EH (cell line): ENCODE measurements at regions not wholly inside any gene's neighbourhood (a gene's known extent, or its start where the extent isn't known, plus 50 kb on each side); places are given as distances from the start of the nearest gene placed in this dataset.
"Not testable (repeated sequence)": the region's sequence is repeated elsewhere in the genome, so short reads cannot be mapped to it uniquely, and the experiment has no call there.

ENCODE experiments used
- DNase-seq: peaks from one replicate; pipeline ENCODE4 v3.0.0-alpha.2; 2015; ENCODE audit warnings: low read depth

DNA sequence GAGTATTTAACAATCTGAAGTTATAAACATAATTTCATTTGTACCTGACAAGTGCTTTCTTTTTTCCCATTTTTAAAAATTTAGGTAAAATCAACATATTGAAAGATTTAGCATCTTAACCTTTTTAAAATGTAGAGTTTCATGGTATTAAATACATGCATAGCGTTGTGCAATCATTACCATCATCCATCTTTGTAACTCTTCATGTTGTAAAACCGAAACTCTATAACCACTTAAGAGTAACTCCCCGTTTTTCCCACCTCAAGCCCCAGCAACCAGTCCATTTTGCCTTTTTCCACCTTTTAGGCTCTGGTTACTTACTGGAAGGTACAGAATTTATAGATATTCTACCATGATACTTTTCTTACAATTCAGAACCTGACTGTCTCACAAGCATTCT lies 892.5 kb downstream of the DNAJB9 start:
- DNase-seq = no peak

DNA sequence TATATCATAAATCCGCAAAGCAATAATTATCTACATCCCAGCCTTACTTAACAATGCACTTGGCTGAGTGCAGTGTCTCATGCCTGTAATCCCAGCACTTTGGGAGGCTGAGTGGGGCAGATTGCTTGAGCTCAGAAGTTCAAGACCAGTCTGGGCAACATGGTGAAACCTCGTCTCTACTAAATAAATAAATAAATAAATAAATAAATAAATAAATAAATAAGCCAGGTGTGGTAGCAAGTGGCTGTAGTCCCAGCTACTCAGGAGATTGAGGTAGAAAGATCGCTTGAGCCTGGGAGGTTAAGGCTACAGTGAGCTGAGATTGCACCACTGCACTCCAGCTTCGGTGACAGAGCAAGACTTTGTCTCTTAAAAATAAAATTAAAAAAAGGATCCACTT lies 898.1 kb downstream of the DNAJB9 start:
- DNase-seq = not testable (repeated sequence)

DNA sequence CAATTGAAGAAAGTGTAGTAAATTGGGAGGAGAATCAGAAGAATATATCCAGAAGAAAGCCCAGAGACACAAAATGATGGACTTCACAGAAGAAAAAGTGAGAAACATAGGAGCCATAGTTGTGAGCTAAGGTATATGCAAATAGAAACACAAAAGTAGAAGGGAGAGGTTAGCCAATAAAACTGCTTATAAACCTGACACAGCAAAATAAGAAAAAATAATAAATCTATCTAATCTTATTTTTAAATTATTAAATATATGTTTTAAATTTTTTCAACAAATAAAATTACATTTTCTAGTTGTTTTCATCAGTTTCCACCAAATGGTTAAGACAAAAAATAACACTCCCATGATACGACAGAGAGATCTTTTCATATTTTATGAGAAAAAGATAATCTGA lies 903.5 kb downstream of the DNAJB9 start:
- no peak for DNase-seq

DNA sequence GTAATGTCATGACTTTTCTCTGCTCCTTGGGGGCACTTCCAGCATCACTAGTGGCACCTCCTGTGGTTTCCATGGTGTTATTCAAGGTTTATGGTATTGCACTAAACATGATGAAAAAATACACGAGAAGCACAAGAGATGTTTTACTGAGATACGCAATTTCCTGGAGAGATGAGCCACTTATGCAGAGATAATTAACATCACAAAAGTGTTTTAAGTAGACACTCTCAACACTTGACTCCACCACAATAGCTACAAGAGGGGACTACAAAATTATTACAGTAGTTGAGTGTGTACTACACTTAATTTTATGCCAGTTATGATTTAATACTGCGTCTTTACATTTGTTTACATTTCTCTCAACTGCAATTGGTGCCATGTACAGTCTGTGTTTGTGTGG lies 906.7 kb downstream of the DNAJB9 start:
- DNase-seq = no peak

DNA sequence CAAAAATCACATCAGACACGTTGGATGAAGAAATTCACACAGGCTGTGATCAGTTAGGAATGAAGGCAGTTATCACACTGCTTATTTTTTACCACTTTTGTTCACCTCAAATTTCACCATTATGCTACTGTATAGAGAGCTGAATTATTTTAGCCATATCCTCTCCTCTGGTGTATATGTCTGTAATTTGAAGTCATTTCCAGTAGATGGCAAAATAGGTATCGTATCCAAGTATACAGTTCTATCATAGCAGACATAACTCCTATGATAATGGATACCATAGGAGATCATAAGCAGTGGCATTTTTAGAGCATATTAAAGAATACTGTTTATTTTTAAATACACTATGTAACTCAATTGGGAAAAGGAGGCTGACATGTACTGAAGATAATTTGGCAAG lies 909.7 kb downstream of the DNAJB9 start:
- no peak for DNase-seq

DNA sequence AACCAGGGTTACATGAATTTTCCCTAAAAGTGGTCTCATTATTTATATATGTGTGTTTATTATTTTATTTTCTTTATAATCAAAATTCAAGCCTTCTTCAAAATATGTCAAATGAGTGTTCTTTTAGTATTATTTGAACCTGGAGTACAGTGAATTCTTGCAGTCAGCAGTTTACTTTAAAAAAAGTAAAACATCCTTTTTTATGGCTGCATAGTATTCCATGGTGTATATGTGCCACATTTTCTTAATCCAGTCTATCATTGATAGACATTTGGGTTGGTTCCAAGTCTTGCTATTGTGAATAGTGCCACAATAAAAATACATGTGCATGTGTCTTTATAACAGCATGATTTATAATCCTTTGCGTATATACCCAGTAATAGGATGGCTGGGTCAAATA lies 920.9 kb downstream of the DNAJB9 start:
- not testable (repeated sequence) for DNase-seq

DNA sequence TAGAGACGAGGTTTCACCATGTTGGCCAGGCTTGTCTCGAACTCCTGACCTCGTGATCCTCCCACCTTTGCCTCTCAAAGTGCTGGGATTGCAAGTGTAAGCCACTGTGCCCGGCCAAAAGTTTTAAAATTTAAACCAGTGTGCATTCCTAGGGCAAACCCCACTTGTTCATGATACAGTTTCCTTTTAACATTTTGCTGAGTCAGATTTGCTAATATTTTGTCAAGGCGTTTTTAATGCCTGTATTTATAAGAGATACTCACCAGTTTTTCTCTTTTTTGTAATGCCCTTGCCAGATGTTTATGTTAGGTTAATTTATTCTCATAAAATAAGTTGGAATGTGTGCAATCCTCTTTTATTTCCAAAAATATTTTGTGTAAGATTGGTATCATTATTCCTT lies 927.4 kb downstream of the DNAJB9 start:
- DNase-seq = no peak

DNA sequence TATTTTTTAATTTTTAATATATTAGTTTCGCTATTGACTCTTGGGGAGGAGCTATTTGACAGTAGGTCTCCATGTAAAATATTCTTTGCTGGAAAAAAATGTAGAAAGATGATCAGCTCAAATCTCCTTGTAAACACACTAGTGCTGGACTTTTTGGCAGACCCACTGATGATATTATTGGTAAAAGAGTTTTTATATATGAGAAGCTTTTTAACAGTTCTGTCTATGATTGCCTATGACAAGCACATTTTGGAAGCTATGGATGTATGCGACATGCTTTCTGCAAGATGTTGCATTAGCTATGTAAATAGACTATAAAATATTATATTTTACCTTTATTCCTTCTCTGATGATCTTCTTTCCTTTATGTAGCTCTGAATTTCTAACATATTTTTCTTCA lies 928.5 kb downstream of the DNAJB9 start:
- no peak for DNase-seq

DNA sequence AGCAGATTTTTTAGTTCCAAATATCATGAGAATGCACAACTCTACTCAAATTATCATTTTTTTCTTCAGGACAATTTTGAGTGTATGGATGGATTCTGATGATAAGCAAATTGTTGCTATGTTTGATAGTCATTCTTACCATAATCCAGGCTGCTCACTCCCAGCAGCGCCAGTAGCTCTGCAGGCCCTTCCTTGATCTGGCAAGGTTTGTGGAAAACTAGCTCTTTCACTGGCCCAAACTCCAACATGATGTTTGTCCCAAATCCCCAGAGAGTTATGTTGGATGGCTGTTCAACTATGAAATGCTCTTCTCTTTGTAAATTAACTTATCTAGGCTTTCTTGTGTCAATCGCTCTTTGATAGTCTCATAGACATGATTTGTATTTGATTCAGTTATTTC lies 933.7 kb downstream of the DNAJB9 start:
- no peak for DNase-seq

DNA sequence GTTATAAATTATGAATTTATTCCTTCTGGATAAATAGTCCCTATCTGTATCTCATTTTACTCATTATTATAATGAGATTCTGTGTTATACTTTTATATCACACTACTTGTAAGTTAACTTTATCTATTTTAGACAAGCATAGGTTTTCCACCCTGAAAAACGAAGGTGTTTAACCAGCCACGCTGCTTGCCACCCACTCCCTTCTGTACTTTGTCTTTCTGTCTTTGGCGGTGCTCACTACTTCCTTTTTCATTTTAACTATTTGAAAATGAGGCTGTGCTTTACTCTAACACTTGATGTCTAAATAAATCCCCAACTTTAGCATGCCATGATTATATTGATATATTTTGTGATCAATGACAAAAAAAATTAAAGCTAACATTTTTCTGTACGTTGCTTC lies 952.9 kb downstream of the DNAJB9 start:
- no peak for DNase-seq

DNA sequence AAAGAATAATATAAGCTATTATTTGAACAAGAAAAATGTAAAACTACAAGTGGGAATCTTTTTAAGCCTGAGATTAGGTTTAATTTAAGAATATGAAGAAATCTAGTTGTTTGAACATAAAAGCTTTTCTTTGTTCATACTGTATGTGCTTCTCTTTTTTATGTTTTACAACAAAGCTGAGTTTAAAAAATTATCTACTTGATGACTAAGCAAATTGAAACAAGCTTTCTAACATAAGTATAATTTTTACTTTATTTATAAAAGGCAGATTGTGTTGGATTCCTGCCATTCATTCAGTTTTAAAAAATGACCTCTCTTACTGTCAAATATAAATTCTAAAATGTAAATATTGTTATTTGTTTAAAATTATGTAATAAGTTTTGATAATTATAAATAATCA lies 958.2 kb downstream of the DNAJB9 start:
- DNase-seq = no peak

DNA sequence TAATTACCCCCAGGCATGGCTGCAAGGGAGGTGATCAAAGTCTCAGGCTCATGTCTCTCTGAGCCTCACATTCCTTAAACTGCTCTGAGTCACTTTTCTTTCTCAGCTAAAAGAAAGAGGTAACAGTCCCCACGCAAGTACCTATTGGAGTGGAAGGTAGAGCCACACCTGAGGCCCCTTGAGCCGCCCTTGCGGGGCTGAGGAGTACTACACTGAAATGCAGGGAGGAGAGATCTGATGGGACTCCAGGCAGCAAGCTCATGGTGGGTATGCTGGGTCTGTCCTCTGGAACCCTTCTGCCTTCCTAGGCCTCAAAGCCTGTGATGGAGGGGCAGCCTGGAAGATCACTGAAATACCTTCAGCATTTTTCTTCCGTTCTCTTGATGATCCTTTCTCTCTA lies 960.0 kb downstream of the DNAJB9 start:
- DNase-seq = no peak

DNA sequence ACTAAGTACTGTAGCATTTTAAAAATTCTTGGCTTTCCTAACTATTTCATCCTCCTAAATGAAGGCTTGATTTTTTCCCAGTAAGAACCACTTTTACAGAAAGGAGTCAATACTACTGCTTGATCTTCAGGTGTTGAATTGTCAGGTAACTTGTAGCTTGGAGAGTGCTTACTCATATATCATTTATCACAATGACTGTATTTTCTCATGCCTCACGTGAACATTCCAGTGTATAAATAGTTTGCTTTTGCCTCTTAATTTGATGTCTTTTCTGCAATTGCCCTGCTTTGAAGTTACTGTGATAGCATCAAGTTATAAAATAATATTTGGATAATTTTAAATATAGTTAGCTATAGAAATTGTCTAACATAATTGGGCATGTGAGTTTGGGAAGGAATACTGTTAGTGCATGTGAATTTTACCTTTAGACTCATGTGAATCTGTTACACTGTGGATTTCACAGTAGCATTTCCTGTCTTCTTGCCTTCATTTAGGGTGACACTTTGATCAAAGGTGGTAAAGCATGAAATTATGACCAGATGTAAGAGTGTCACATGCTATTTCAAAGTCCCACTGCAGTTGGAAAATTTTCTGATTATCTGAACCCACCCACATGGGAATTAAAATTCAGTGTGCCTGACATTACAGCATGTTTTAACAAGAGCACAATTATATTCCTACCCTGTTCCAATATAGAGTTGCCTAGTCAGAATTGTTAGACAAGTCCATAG lies 962.8 kb downstream of the DNAJB9 start:
- no peak for DNase-seq

DNA sequence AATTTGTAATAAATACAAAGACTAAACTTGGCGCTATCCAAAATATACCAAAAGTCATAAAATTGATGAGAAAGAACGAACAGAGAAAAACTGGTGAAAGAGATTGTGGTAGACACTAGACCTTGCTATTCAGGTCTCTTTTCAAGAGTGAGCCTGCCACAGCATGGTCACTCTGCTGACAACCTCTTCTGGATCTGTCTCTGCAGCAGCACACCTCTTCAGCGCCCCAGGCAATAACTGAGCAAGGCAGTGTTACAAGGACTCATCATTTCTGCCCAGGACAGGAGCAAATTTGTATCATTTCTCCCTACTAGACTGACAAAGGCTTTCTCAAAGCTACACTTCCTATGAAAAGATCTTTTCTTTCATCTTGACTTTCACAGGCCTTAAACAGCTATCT lies 976.0 kb downstream of the DNAJB9 start:
- no peak for DNase-seq

DNA sequence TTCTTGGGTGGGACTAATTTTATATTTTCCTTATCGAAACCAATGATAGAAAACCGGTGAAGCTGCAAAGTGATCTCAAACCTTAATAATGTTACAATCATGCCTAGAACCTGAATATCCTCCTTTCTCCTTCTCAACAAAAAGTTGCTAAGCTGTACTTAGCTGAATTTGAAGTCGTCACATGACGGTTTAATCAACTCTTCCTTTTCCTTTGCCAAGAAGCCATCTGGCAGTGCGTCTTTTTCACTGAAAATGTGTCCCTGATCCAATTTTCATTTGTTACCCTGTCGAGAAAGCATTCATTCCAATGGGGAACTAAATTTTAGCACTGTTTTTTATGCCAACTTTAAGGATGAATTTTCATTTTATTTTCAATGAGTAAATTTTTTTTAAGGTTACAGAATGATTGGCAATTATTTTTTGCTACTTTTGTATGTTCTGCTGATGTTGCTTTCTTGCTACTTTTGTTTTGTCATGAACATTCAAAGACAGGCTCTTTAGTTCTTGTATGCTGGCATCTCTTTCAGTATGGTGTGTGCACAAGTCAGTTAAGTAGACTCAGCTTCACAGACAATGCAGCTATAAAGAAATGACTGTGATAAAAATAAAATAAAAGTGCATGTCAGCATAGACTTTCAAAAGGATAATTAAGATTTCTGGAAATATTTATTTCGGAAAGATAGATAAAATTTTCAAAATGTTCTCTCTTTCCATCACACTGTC lies 980.0 kb downstream of the DNAJB9 start:
- no peak for DNase-seq

DNA sequence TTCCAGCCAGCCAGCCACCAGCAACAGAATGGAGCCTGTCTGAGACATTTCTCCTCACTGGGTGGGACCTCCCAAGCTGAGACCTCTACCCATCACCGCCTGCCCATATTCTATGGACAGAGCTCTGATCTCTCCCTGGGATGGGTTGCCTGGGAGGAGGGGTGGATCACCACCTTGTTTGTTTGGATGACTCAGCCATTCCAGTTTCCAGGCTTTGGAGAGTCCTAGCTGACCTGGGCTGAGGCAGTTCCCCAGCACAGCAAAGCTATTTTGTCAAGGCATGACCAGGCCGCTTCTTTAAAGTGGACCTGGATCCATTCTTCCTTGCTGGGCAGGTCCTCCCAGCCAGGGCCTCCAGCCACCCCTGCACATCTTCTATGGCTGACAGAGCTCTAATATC lies 982.3 kb downstream of the DNAJB9 start:
- DNase-seq = no peak

DNA sequence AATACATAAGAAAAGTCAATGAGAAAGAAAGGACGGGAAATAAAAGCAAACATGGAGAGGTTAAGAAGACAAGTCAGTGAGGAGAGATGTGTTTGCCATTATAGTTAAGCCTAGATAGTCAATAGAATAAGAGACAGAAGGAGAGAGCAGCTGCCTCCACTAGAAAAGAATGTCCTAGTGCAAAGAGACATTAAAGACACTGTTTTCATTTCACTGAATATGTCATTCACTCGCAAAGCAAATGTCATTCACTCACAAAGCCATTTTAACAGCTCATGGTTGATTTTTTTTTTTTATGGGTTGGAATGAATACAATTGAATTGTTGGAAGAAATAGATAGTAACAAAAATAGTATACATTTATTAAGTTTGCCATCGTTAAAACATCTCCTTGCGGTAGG lies 1007.6 kb downstream of the DNAJB9 start:
- no peak for DNase-seq

DNA sequence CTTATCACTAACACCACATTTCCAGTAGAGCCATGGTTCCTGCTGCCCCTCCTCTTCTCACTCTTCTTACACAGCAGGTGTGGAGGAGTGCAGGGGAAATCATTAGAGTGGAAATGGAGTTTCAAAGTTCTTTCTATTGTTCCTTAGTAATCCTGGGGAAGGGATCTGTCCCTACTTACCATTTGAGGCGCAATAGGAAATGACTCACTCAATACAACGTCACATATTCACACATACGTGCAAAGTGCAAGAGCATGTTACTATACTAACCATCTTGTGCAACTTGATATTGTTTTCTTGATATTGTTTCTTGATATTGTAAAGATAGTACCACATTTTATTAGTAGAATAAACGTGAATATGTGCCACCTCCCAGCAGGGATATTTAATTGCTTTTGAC lies 1010.2 kb downstream of the DNAJB9 start:
- no peak for DNase-seq

DNA sequence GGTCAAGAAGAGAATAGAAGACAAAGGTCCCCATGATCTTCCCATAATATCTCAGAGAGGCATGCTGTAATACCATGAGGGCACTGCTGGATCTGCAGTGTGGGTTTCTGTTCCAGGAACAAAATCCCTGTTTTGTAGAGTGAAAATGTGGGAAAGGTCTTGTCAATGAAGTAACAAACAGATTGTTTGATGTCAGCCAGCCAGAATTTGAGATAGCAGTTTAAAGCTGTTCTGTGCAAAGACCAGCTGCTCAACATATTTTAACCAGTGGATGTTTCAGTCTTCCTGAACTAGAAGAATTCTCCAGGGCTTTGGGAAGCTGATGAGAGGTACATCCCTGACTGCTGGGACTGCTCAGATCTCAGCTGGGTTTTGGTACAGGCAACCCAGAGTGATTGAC lies 1012.5 kb downstream of the DNAJB9 start:
- DNase-seq = no peak

DNA sequence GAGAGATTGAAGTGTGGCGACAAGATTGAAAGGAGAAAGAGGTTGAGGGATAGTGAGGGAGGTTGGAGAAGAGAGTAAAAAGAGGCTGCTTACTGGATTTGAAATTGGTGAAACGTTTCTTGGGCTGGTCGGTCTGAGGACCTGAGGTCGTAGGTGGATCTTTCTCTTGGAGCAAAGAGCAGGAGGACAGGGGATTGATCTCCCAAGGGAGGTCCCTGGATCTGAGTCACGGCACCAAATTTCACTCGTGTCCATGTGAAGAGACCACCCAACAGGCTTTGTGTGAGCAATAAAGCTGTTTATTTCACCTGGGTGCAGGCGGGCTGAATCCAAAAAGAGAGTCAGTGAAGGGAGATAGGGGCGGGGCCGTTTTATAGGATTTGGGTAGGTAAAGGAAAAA lies 1027.3 kb downstream of the DNAJB9 start:
- DNase-seq = not testable (repeated sequence)

DNA sequence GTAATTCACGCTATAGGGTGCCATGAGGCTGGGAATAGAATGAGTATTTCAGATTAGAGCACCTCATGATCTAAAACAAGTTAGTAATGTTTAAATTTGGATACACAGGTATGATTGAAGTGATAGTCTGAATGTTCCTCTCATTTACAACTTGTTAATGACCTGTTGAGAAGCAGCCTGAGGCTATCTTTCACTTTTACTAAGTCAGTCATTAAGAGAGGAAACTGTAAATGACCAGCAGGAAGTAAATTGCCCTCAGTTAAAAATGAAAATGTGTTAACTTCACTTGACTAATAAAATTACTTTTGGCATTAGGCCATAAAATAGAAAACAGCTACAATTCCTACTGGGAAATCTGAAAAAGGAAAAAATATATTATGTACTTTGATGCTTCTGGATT lies 1042.0 kb downstream of the DNAJB9 start:
- no peak for DNase-seq

DNA sequence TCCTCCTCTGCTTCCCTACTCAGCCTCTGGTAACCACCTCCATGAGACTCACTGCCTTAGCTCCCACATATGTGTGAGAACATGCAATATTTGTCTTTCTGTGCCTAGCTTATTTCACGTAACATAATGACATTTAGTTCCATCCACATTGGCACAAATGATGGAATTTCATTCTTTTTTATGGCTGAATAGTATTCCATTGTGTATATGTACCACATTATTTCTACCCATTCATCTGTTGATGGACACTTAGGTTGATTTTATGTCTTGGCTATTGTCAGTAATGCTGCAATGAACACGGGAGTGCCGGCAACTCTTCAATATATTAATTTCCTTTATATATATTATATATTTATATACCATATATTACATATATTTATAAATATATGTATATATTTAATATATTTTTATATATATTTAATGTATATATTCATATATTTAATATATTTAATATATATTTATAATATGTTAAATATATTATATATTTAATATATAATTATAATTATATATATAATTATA lies 1046.9 kb downstream of the DNAJB9 start:
- no peak for DNase-seq

DNA sequence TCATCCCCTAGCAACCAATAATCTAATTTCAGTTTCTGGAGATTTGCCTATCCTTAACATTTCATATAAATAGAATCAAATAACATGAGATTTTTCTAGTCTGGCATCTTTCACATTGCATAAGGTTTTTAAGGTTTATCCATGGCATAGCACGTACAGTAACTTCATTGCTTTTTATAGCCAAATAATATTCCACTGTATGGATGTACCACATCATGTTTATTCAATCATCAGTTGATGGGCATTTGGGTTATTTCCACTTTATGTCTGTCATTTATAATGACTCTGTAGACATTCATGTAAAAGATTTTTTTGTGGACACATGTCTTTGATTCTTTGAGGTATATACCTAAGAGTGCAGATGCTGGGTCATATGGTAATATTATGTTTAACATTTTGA lies 1052.6 kb downstream of the DNAJB9 start:
- no peak for DNase-seq

DNA sequence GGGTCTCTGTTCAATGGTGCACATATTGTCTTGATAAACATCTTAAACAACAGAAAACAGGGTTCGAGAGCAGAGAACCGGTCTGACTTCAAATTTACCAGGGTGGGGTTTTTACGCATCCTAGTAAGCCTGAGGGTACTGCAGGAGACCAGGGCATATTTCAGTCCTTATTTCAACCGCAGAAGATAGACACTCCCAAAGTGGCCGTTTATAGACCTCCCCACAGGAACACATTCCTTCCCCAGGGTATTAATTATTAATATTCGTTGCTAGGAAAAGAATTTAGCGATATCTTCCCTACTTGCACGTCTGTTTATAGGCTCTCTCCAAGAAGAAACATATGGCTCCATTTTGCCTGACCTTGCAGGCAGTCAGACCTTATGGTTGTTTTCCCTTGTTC lies 1063.2 kb downstream of the DNAJB9 start:
- not testable (repeated sequence) for DNase-seq
